Erythroblast (primary cell): ENCODE measurements at regions not wholly inside any gene's neighbourhood (a gene's known extent, or its start where the extent isn't known, plus 50 kb on each side); places are given as distances from the start of the nearest gene placed in this dataset.

Experiments used
- GATA1 ChIP-seq: IDR thresholded peaks from 2 replicates; pipeline ENCODE4 v1.6.1; 2011; ENCODE audit warnings: low read depth, mild to moderate bottlenecking, control low read depth, low read length, moderate library complexity
- POLR2A ChIP-seq: IDR thresholded peaks from 2 replicates; pipeline ENCODE4 v1.6.1; 2011; ENCODE audit warnings: mild to moderate bottlenecking, low read length

DNA sequence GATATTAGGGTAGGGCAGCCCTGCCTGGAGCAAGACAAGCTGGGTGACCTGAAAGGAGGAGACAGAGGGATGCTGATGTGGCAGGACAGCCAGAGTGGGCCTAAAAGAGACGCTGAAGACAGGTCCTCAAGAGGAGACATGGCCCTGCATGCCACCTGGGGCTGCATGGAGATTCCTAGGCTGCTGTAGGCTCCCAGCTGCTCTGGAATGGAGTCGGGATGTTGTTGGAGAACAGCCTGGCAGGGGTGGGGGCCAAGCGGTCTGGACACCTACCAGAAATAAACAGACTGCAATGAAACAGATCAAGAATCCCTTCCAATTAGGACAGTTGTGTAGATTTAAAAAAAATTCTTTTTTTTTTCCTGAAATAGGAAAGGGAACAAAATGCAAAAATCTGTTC, 97.8 kb upstream of the NPAS2 start:
- TF ChIP-seq POLR2A = no peak
- no peak for TF ChIP-seq GATA1
